ENCODE measurements at regions not wholly inside any gene's neighbourhood (a gene's known extent, or its start where the extent isn't known, plus 50 kb on each side); places are given as distances from the start of the nearest gene placed in this dataset.
A peak's percentile ranks its signal among the peaks of the same experiment; 100 is the strongest.

GRCh38 chr12:43294916-43295315, 257.1 kb downstream of the ADAMTS20 start:
- no peak for DNase-seq (ENCODE audit: low spot score)

- DNase-seq (ENCODE audit: low spot score) = no peak
Observed at GRCh38 chr12:43294147-43294546, 257.9 kb downstream of the ADAMTS20 start.

GRCh38 chr12:43293396-43293795, 258.6 kb downstream of the ADAMTS20 start:
- DNase-seq (ENCODE audit: low spot score) = no peak

GRCh38 chr12:43292699-43293098, 259.3 kb downstream of the ADAMTS20 start:
- DNase-seq (ENCODE audit: low spot score) = peak; percentile 29

GRCh38 chr12:43291516-43291915, 260.5 kb downstream of the ADAMTS20 start:
- no peak for DNase-seq (ENCODE audit: low spot score)

- no peak for DNase-seq (ENCODE audit: low spot score)
Observed at GRCh38 chr12:43290836-43291235, 261.2 kb downstream of the ADAMTS20 start.

- no peak for DNase-seq (ENCODE audit: low spot score)
Observed at GRCh38 chr12:43289426-43289801, 262.6 kb downstream of the ADAMTS20 start.

GRCh38 chr12:43288671-43289425, 263.2 kb downstream of the ADAMTS20 start:
- DNase-seq (ENCODE audit: low spot score) = no peak

GRCh38 chr12:43287706-43288383, 264.2 kb downstream of the ADAMTS20 start:
- DNase-seq (ENCODE audit: low spot score) = no peak

- no peak for DNase-seq (ENCODE audit: low spot score)
Observed at GRCh38 chr12:43286986-43287385, 265.0 kb downstream of the ADAMTS20 start.

- DNase-seq (ENCODE audit: low spot score) = peak; percentile 61
Observed at GRCh38 chr12:43285159-43285598, 266.8 kb downstream of the ADAMTS20 start.

GRCh38 chr12:43284486-43285158, 267.4 kb downstream of the ADAMTS20 start:
- DNase-seq (ENCODE audit: low spot score) = no peak

GRCh38 chr12:43283206-43283605, 268.8 kb downstream of the ADAMTS20 start:
- no peak for DNase-seq (ENCODE audit: low spot score)

GRCh38 chr12:43282106-43282505, 269.9 kb downstream of the ADAMTS20 start:
- no peak for DNase-seq (ENCODE audit: low spot score)

- no peak for DNase-seq (ENCODE audit: low spot score)
Observed at GRCh38 chr12:43281563-43281962, 270.4 kb downstream of the ADAMTS20 start.

- no peak for DNase-seq (ENCODE audit: low spot score)
Observed at GRCh38 chr12:43278541-43278832, 273.5 kb downstream of the ADAMTS20 start.

- no peak for DNase-seq (ENCODE audit: low spot score)
Observed at GRCh38 chr12:43277651-43278540, 274.1 kb downstream of the ADAMTS20 start.

- DNase-seq (ENCODE audit: low spot score) = no peak
Observed at GRCh38 chr12:43273467-43273866, 278.5 kb downstream of the ADAMTS20 start.

- no peak for DNase-seq (ENCODE audit: low spot score)
Observed at GRCh38 chr12:43271659-43272058, 280.3 kb downstream of the ADAMTS20 start.

GRCh38 chr12:43267818-43268217, 284.2 kb downstream of the ADAMTS20 start:
- no peak for DNase-seq (ENCODE audit: low spot score)

- DNase-seq (ENCODE audit: low spot score) = no peak
Observed at GRCh38 chr12:43261701-43262100, 290.3 kb downstream of the ADAMTS20 start.

GRCh38 chr12:43255522-43256111, 296.4 kb downstream of the ADAMTS20 start:
- DNase-seq (ENCODE audit: low spot score) = no peak

All from AG08395 (cell line).